OCI-LY7 (cell line): ENCODE measurements at regions not wholly inside any gene's neighbourhood (a gene's known extent, or its start where the extent isn't known, plus 50 kb on each side); places are given as distances from the start of the nearest gene placed in this dataset.

Experiments used
- CTCF ChIP-seq: fragments of 200-600 bp; sonication (generic); conservative IDR thresholded peaks from 2 replicates; pipeline ENCODE4 v1.5.1; 2014; ENCODE audit warnings: mild to moderate bottlenecking, antibody characterized with exemption, low read length, moderate library complexity, mixed read lengths
- EZH2phosphoT487 ChIP-seq: fragments of 200-600 bp; sonication (generic); IDR thresholded peaks from 2 replicates; pipeline ENCODE4 v1.6.1; 2018; ENCODE audit warnings: low read depth, borderline replicate concordance, mild to moderate bottlenecking, mixed run types, antibody characterized with exemption, low read length, moderate library complexity, mixed read lengths

- TF ChIP-seq CTCF (no peak), EZH2phosphoT487 (no peak)
Measured at GRCh38 chr6:125414507-125414906, 112.7 kb upstream of the HDDC2 start.
